Fibroblast of lung (primary cell): ENCODE measurements at regions not wholly inside any gene's neighbourhood (a gene's known extent, or its start where the extent isn't known, plus 50 kb on each side); places are given as distances from the start of the nearest gene placed in this dataset.

Source experiments
- DNase-seq, 2 donors: peaks; one replicate each; pipeline versions ENCODE4 v3.0.0 to v3.0.0-alpha.2; 2010; ENCODE audit warnings: low read depth in 2 of 2
- H2AFZ ChIP-seq: 2 replicates; pipeline ENCODE4 v1.5.1; 2012; ENCODE audit warnings: low read length, control low read depth, inconsistent platforms
- H3K27ac ChIP-seq: 2 replicates; pipeline ENCODE4 v1.5.1; 2011; ENCODE audit warnings: low read length, control low read depth; ENCODE audit not compliant: insufficient read depth
- H3K27me3 ChIP-seq: 2 replicates; pipeline ENCODE4 v1.5.1; 2011; ENCODE audit warnings: mild to moderate bottlenecking, low read length; ENCODE audit not compliant: control insufficient read depth, insufficient read depth
- H3K36me3 ChIP-seq: 2 replicates; pipeline ENCODE4 v1.5.1; 2011; ENCODE audit warnings: low read length; ENCODE audit not compliant: control insufficient read depth, insufficient read depth
- H3K4me1 ChIP-seq: 2 replicates; pipeline ENCODE4 v1.5.1; 2011; ENCODE audit warnings: low read length; ENCODE audit not compliant: control insufficient read depth, insufficient read depth; ENCODE audit errors: extremely low read depth
- H3K4me2 ChIP-seq: 2 replicates; pipeline ENCODE4 v1.5.1; 2011; ENCODE audit warnings: low read length, control low read depth; ENCODE audit not compliant: insufficient read depth; ENCODE audit errors: extremely low read depth
- H3K4me3 ChIP-seq, 4 experiments: fragments of 200-600 bp in 1 of 4; sonication (generic) in 1 of 4; replicated peaks in 1 of 4; 2 replicates each; pipeline ENCODE4 v1.5.1; 2011 to 2016; ENCODE audit warnings: low read length in 4 of 4, low read depth in 3 of 4, mild to moderate bottlenecking in 3 of 4, control low read depth in 2 of 4, inconsistent platforms in 1 of 4, mixed read lengths in 1 of 4; ENCODE audit not compliant: insufficient read depth in 1 of 4; ENCODE audit errors: control extremely low read depth in 1 of 4
- H3K79me2 ChIP-seq: 2 replicates; pipeline ENCODE4 v1.5.1; 2012; ENCODE audit warnings: mild to moderate bottlenecking, low read length, inconsistent platforms; ENCODE audit not compliant: control insufficient read depth, insufficient read depth
- H3K9ac ChIP-seq: 2 replicates; pipeline ENCODE4 v1.5.1; 2011; ENCODE audit warnings: mild to moderate bottlenecking, low read length, control low read depth; ENCODE audit not compliant: insufficient read depth
- H3K9me3 ChIP-seq: 2 replicates; pipeline ENCODE4 v1.5.1; 2012; ENCODE audit warnings: low read depth, low read length; ENCODE audit not compliant: control insufficient read depth, insufficient read depth
- H4K20me1 ChIP-seq: 2 replicates; pipeline ENCODE4 v1.5.1; 2011; ENCODE audit warnings: low read length; ENCODE audit not compliant: control insufficient read depth, insufficient read depth; ENCODE audit errors: extremely low read depth
- EZH2 ChIP-seq: IDR thresholded peaks from 2 replicates; pipeline ENCODE4 v1.5.1; 2012; ENCODE audit warnings: low read length, control low read depth, mild to moderate bottlenecking; ENCODE audit errors: missing control alignments
- TF ChIP-seq, protein P1 (sequence below), 2 donors: IDR thresholded peaks in 1 of 2; conservative IDR thresholded peaks in 1 of 2; 1 replicate in 1 of 2; 2 replicates in 1 of 2; pipeline ENCODE4 v1.5.1; 2011 to 2012; ENCODE audit warnings: low read length in 2 of 2, control low read depth in 1 of 2, inconsistent platforms in 1 of 2, low read depth in 1 of 2, mild to moderate bottlenecking in 1 of 2

DNA sequence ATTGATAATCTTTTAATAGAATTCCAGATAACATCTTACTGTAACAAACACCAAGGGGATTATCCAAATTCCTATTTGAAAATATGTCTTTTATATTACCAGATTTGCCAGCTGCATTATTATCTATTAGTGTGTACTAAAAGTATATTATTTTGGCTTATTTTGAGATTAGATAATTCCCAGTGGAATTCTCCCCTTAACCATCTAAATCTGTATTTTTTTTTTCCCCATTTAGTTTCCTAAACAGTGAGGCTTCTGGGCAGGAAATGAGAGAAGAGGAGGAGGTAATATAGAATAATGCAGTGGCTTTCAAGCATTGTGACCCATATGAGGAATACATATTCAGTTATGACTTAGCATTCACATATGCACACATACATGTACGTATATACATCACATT, 53.5 kb upstream of the ABL1 start:
- Histone ChIP-seq H3K4me1 (peaks cover 38% of the 10 kb centered on the region), H3K27me3 (no peaks in the 10 kb centered on the region), H3K4me2 (peak overlapping the region; percentile 87), H3K79me2 (peaks cover 42% of the 10 kb centered on the region), H3K27ac (peak overlapping the region; percentile 96), H3K9me3 (no peaks in the 10 kb centered on the region), H3K9ac (peak overlapping the region; percentile 39), H2AFZ (no peak overlapping the region), H4K20me1 (no peaks in the 10 kb centered on the region), H3K36me3 (no peaks in the 10 kb centered on the region), H3K4me3 (peak overlapping the region; percentile 21 to 59 (median 42))
- no peak for DNase-seq
- TF ChIP-seq EZH2: no peak
- TF ChIP-seq, protein P1, sequence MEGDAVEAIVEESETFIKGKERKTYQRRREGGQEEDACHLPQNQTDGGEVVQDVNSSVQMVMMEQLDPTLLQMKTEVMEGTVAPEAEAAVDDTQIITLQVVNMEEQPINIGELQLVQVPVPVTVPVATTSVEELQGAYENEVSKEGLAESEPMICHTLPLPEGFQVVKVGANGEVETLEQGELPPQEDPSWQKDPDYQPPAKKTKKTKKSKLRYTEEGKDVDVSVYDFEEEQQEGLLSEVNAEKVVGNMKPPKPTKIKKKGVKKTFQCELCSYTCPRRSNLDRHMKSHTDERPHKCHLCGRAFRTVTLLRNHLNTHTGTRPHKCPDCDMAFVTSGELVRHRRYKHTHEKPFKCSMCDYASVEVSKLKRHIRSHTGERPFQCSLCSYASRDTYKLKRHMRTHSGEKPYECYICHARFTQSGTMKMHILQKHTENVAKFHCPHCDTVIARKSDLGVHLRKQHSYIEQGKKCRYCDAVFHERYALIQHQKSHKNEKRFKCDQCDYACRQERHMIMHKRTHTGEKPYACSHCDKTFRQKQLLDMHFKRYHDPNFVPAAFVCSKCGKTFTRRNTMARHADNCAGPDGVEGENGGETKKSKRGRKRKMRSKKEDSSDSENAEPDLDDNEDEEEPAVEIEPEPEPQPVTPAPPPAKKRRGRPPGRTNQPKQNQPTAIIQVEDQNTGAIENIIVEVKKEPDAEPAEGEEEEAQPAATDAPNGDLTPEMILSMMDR (conservative IDR thresholded peaks at IDR 0.05 in 1 of 2, IDR thresholded peaks at IDR 0.05 in 1 of 2; ENCODE audit: low read depth in 1 of 2, low read length in 2 of 2): no peak

GRCh38 chr9:130782886-130783530, 52.0 kb upstream of the ABL1 start:
- H3K79me2 ChIP-seq: peaks cover 46% of the 10 kb centered on the region
- H2AFZ ChIP-seq: no peak overlapping the region
- H3K4me3 ChIP-seq: no peak overlapping the region
- H3K4me2 ChIP-seq: no peak overlapping the region
- no peak for TF ChIP-seq EZH2
- TF ChIP-seq, protein P1 (conservative IDR thresholded peaks at IDR 0.05 in 1 of 2, IDR thresholded peaks at IDR 0.05 in 1 of 2; ENCODE audit: low read depth in 1 of 2, low read length in 2 of 2): no peak
- H3K9me3 ChIP-seq: no peaks in the 10 kb centered on the region
- H4K20me1 ChIP-seq: no peaks in the 10 kb centered on the region
- no peak for DNase-seq
- no peak overlapping the region for H3K27ac ChIP-seq
- no peaks in the 10 kb centered on the region for H3K36me3 ChIP-seq
- H3K9ac ChIP-seq: no peak overlapping the region
- H3K27me3 ChIP-seq: no peaks in the 10 kb centered on the region
- peaks cover 38% of the 10 kb centered on the region for H3K4me1 ChIP-seq

- Histone ChIP-seq H3K9ac (no peak overlapping the region), H3K9me3 (no peaks in the 10 kb centered on the region), H4K20me1 (no peaks in the 10 kb centered on the region), H3K4me2 (no peak overlapping the region), H3K27me3 (no peaks in the 10 kb centered on the region), H3K36me3 (no peaks in the 10 kb centered on the region), H3K79me2 (peaks cover 35% of the 10 kb centered on the region), H3K4me1 (peaks cover 18% of the 10 kb centered on the region), H3K4me3 (no peak overlapping the region), H3K27ac (no peak overlapping the region), H2AFZ (no peak overlapping the region)
- TF ChIP-seq, protein P1 (conservative IDR thresholded peaks at IDR 0.05 in 1 of 2, IDR thresholded peaks at IDR 0.05 in 1 of 2; ENCODE audit: low read depth in 1 of 2, low read length in 2 of 2): no peak
- no peak for TF ChIP-seq EZH2
- no peak for DNase-seq
These were observed 50.0 kb upstream of the ABL1 start for GRCh38 chr9:130785053-130785452.
